ENCODE measurements at regions not wholly inside any gene's neighbourhood (a gene's known extent, or its start where the extent isn't known, plus 50 kb on each side); places are given as distances from the start of the nearest gene placed in this dataset.

GRCh38 chr18:69175681-69176080 lies 225.0 kb upstream of the DOK6 start:
- H3K4me3 ChIP-seq (ENCODE audit: low read depth, low read length), result no peak overlapping the region
- no peak for DNase-seq (ENCODE audit: low read depth)
- TF ChIP-seq CTCF (IDR thresholded peaks at IDR 0.05; ENCODE audit: insufficient read depth, low read depth, low read length, missing control alignments), result no peak

- DNase-seq (ENCODE audit: low read depth), result no peak
- H3K4me3 ChIP-seq (ENCODE audit: low read depth, low read length), result no peak overlapping the region
- no peak for TF ChIP-seq CTCF (IDR thresholded peaks at IDR 0.05; ENCODE audit: insufficient read depth, low read depth, low read length, missing control alignments)
Measured at GRCh38 chr18:69176741-69177140, 223.9 kb upstream of the DOK6 start.

DNA sequence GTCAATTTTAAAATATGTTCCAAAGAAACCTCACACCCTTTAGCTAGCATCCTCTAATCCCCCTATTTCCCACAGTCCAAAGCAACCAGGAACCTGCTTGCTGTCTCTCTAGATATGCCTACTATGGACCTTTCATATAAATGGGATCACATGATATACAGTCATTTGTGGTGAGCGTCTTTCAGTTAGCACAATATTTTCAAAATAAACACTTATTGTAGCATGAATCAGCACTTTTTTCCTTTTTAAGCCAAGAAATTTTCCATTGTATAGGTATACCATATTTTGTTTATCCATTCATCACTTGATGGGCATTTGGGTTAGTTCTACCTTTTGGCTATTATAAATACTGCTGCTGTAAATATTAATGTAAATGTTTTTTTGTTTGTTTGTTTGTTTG lies 223.0 kb upstream of the DOK6 start:
- no peak for TF ChIP-seq CTCF (IDR thresholded peaks at IDR 0.05; ENCODE audit: insufficient read depth, low read depth, low read length, missing control alignments)

GRCh38 chr18:69186162-69186561 lies 214.5 kb upstream of the DOK6 start:
- no peak for TF ChIP-seq CTCF (IDR thresholded peaks at IDR 0.05; ENCODE audit: insufficient read depth, low read depth, low read length, missing control alignments)
- no peak for DNase-seq (ENCODE audit: low read depth)
- no peak overlapping the region for H3K4me3 ChIP-seq (ENCODE audit: low read depth, low read length)

More for the DNA sequence above, 223.0 kb upstream of the DOK6 start:
- H3K4me3 ChIP-seq (ENCODE audit: low read depth, low read length), result no peak overlapping the region
- no peak for DNase-seq (ENCODE audit: low read depth)

DNA sequence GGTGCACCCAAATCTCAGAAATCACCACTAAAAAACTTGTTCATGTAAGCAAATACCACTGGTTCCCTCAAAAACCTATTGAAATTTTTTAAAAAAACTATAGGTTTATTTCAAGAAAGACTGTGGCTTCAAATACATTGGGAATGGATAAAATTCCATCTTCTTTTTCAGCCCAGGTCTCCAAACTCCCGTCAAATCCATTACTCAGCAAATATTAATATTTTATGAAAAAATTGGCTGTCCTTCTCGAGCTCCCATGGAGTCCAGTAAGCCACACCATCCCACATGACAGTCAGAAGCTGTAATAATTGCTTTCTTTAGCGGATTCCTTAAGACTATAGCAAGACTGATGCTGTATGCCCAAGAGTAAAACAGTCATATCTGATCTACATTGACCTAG lies 204.4 kb upstream of the DOK6 start:
- no peak overlapping the region for H3K4me3 ChIP-seq (ENCODE audit: low read depth, low read length)

DNA sequence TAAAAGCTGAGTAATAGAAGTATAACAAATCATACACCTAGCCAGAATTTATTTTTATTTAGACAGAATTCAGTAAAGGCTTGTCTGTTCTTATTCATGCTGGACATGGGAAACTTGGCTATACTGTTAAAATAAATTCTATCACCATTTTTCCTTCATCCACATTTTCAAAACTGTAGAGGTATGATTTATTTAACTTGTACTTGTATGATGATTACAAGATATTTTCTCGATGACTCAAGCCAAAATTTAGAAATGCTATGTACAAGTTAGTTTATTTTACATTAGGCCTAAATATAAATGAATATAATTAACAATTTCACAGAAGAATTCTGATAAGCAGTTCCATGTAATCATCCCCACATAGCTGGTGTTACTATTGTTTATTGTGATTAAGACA lies 194.8 kb upstream of the DOK6 start:
- no peak for DNase-seq (ENCODE audit: low read depth)
- no peak for TF ChIP-seq CTCF (IDR thresholded peaks at IDR 0.05; ENCODE audit: insufficient read depth, low read depth, low read length, missing control alignments)
- no peak overlapping the region for H3K4me3 ChIP-seq (ENCODE audit: low read depth, low read length)

More for the DNA sequence above, 204.4 kb upstream of the DOK6 start:
- DNase-seq (ENCODE audit: low read depth), result no peak
- no peak for TF ChIP-seq CTCF (IDR thresholded peaks at IDR 0.05; ENCODE audit: insufficient read depth, low read depth, low read length, missing control alignments)

DNA sequence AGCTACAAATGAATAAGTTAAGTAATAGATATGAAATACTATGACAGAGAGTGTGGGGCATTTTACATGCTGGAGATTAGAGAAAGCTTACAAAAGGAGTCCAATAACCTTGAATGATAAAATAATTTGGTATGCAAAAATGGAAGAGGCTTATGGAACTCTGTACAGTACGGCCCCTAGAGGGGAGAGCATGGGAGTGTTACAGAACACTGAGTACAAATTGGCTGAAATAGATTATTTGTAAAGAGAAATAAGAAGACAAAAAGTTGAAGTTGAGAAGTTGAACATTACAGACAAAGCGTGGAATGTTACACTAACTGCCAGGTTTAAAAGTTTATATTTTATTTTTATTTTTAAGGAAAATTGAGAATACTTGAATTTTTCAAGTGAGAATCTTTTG lies 192.1 kb upstream of the DOK6 start:
- no peak overlapping the region for H3K4me3 ChIP-seq (ENCODE audit: low read depth, low read length)
- TF ChIP-seq CTCF (IDR thresholded peaks at IDR 0.05; ENCODE audit: insufficient read depth, low read depth, low read length, missing control alignments), result no peak
- DNase-seq (ENCODE audit: low read depth), result no peak
